GM21515 (cell line): ENCODE measurements at regions not wholly inside any gene's neighbourhood (a gene's known extent, or its start where the extent isn't known, plus 50 kb on each side); places are given as distances from the start of the nearest gene placed in this dataset.
"Not testable (repeated sequence)": the region's sequence is repeated elsewhere in the genome, so short reads cannot be mapped to it uniquely, and the experiment has no call there.

ENCODE experiments used
- ATAC-seq: cut with Tn5 transposase; IDR thresholded peaks from one replicate; pipeline ENCODE4 v1.9.1; 2021; ENCODE audit not compliant: unreplicated experiment

DNA sequence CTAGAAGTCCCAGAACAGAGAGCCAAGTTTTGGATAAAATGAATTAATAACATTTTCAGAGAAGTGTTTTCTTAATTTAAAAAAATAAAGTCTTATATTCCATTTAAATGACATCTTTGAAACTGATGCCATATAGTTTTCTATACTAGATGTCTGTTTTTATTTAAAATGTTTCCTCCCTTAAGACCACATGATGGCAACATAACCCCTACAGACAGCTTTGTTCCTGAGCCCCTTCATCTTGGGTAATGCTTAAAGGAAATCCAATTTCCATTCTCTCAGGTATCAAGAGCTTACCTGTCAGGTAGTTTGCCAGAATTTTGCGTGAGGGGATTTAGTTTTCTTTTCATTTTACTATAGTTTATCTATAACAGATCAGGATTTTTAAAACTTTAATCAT lies 181.4 kb upstream of the UGT8 start:
- no peak for ATAC-seq

DNA sequence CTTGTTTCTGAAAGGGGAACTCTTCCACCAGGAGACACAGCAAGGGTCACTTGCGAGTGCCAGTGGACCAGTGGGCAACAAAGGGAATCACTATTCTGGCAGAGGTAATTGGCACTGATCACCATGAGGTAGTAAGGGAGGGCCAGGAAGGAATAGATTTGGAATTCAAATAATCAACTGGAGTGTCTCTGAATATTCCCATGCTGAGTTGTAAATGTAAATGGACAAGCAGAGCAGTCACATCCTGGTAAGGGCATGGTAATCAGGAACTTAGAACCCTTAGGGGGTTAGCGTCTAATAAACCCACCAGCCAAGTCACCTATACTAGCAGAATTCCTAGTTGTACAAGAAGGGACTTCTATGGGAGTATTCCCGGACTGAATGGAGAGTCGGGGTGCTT lies 178.5 kb upstream of the UGT8 start:
- no peak for ATAC-seq

DNA sequence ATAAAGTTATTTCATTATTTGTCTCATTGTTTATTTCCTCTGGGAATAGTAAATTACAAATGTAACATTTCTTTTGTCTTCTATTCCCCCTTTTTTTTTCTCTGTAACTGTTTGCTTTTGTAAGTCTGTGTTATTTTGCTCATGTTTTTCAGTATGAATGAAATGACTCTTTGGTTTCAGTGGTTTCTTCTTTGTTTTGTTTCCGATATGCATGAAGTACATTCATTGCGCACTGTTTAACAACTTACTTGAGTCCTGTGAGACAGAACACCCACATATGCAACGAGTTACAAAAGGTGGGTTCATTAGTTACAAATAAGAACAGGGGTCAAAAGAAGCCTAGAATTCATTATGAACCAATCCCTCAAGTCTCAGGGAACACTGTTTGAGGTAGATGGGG lies 175.0 kb upstream of the UGT8 start:
- peak; percentile 99 for ATAC-seq

DNA sequence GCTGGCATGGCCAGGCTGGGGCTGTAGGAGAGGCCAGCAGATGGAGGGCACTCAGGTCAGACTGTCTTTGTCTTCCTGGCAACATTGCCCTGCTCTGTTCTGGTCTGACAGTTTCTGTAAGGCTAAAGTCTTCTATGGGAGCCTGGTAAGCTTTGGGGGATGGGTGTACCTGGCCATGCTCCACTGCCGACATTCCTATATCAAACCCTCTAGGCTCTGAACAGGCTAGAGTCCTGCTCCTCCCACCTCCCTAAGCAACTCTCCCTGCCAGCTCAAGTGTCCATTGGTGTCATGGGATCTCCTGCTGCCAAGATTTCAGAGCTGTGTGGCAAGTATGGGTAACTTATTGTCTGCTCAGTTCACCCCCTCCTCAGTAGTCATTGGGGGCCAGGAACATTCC lies 163.5 kb upstream of the UGT8 start:
- no peak for ATAC-seq

DNA sequence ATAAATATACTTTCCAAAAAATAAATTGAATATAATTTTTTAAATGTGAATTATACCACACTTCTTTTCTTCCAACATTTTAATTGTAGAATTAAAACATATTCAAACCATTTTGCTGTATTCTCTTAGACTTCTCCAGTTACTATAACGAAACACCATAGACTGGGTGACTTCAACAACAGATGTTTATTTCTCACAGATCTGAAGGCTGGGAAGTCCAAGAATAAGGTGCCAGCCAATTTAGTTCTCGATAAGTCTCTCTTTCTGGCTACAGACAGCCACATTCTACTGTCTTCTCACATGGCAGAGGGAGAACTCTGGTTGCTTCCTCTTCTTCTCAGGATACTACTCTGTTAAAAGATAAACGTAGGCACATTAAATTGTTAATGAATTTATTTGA lies 155.8 kb upstream of the UGT8 start:
- ATAC-seq = no peak

DNA sequence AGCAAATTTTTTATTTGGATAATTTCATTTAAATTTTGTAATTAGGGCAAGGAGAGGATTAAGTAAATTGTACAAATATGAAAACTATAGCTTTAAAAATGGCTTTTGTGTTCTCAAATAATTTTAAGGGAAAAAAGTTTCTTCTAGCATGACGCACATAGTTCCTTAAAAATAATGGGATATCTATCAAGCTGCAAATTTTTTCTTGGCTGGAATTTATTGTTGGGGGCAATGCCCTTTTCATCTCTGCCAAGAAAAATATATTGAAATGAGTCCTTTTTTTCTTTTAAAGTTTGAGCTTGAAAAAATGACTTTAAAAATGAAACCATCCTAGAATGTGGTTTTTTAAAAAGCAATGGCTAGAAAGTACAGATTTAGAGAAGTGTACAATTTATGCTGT lies 154.4 kb upstream of the UGT8 start:
- ATAC-seq = no peak

DNA sequence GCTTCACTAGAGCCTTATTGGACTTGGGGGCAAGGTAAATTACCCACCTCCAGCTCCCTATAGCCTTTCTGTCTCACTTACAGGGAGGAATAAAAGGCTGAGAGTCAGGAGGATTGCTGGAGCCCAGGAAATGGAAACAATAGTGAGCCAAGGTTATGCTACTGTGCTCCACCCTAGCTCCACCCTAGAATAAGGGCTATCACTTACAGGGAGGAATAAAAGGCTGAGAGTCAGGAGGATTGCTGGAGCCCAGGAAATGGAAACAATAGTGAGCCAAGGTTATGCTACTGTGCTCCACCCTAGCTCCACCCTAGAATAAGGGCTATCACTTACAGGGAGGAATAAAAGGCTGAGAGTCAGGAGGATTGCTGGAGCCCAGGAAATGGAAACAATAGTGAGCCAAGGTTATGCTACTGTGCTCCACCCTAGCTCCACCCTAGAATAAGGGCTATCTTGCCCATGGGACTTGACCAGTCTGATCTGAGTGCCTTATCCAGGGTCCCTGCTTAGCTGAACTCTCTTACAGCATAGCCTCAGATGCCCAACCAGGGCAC lies 150.6 kb upstream of the UGT8 start:
- ATAC-seq = not testable (repeated sequence)

DNA sequence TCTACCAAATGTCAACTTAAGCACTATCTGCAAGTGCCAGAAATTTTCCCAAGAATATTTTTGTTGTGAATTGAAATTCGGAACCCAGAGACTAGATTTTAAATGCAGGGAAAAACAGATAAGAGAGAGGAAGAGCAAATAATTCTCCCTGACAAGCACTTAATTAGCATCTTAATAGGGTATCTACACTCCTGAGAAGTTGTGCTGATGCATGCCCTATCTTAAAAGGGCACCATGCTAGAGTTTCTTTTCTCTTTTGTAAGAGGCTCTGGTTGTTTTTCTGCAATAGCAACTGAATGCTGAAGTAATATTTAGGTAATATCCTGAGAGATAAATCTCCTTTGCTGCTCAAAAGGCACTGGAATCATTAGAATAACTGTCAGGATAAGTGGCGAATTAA lies 139.9 kb upstream of the UGT8 start:
- no peak for ATAC-seq

DNA sequence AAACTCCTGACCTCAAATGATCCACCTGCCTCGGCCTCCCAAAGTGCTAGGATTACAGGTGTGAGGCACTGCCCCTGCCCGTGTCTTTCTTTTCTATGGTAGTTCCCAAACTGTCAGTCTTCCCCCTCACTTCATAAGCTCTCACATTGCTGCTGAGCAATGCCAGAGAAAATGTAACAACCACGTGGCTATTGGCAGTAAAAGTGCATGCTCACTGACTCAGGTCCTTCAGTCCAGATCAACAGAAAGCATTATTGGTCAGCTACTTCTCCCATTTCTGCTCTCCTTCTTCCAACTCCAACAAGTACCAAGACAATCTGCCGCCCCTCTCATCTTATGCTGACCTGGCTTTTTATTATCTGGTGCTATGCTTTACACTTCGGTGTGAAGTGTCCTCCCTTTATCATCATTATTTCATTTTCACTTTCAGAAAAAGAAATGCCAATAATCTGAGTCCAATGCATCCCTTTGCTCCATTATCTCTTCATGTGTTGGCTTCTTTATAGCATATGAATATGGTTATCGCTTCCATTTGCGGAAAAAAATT lies 133.8 kb upstream of the UGT8 start:
- ATAC-seq = no peak

DNA sequence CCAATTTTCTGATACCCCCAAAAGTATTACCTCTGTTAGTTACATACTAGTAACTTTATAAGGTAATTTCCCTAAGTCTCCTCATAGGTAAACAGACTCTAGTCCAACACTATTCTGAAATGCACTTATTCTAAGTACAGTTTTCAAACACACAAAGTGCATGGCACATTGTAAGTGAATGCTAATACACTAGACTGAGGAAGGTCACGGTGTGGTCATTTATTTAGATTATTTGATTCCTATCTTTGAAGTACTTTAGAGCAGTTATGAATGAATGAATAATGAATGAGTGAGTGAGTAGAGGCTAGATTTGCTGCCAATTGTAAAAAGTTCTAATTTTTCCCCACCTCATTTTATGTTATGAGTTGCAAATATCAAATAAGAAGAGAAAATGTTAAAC lies 132.8 kb upstream of the UGT8 start:
- no peak for ATAC-seq

DNA sequence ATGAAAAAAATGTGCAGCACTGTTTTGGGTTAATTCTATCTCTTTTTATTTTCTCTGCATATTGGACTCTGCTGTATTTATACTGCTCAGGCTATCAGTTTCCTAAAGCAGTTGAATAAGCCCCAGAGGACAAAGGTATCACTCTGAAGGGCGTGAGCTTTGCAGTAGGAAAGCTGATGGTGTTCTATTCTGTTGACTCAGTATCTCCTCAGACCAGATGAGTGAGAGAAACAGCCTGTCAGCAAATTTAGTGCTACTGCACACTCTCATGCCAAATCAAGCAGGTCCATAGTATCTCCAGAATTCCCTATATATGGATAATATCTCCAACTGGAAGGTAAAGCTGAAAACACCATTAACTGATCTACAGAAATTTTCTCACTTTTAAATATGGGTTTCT lies 132.3 kb upstream of the UGT8 start:
- no peak for ATAC-seq

DNA sequence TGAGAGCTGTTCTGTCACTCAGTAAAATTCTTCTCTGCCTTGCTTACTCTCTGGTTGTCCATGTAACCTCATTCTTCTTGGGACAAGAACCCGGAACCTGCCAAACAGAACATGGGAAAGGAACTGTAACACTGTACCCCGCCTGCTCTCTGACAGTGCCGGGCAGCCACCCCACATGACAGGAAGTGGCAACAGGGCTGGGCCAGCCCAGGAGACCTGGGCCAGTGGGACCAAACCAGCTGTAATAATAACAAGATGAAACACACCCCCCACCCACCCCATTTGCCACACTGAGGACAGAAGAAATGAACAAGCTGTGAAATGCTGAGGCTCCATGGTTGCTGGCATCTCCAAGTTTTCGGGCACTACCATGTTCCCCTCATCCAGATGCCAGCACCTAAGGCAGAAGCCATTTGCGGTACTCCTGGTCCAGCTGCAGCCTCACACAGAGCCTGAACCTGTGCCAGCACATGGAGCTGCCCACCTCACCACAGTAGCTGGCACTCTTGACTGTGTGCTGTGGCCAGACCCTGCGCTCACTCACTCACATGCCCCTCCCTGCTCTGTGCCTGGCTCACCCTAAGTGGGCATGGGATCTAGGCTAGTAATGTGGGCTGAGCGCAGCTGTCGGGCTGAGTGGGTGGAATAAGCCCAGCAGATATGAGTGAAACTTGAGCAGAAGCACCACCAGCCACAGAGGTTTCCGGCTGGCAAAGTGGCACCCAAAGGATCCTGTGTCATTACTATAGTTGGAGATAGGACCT lies 126.2 kb upstream of the UGT8 start:
- ATAC-seq = no peak

DNA sequence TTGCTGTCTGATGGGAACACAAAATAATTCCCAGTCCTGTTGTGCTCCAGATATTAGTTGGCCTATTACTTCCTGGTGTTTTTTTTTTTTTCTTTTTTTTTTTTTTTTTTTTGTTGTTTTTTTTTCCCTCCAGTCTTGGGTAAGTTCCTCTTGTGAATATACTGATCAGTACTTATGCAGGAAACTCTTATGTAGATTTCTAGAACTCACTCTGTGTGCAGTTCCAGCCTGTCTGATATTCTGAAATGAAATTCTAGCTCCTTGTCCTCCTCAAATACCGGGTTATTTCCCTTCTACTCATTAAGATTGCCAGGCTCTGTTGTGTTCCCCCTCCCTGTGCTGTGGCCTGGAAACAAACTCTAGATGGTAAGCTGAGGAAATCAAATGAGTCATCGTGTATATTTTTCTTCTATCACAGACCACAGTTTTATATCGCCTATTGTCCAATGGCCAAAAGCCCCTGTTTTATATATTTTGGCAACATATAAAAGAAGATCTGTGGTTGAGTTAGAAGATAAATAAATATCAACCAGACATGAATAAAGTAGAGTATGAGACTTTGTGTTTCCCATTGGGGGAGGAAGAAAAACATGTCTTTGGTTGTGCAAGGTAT lies 124.3 kb upstream of the UGT8 start:
- ATAC-seq = no peak

DNA sequence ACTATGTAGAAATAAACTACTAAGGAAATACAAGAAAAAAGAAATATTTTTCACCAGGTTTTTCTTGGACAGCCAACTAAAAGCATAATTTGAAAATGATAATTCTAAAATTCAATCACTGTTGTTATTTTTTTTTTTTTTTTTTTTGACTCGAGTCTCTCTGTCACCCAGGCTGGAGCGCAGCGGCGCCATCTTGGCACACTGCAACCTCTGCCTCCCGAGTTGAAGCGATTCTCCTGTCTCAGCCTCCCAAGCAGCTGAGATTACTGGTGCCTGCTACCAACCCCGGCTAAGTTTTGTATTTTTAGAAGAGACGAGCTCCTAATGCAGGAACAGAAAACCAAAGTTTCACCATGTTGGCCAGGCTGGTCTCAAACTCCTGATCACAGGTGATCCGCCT lies 122.3 kb upstream of the UGT8 start:
- no peak for ATAC-seq

DNA sequence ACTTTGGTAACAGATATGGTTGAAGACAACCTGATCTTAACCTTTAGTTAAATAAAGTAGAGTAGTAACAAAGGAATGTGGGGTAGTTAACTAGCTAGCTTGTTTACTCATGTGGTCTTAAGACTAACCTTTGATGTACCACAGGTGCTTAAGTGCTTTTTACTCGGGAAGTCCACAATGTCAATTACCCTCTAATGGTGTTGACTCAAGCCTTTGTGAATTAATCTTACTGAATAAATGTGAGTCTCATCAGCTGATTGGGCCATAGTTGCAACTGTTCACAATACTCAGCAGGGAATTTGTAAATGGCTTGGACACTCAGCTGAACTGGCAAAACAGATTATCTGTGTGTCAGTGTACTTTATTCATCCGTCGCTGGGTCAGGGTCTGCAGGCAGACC lies 119.0 kb upstream of the UGT8 start:
- ATAC-seq = no peak

DNA sequence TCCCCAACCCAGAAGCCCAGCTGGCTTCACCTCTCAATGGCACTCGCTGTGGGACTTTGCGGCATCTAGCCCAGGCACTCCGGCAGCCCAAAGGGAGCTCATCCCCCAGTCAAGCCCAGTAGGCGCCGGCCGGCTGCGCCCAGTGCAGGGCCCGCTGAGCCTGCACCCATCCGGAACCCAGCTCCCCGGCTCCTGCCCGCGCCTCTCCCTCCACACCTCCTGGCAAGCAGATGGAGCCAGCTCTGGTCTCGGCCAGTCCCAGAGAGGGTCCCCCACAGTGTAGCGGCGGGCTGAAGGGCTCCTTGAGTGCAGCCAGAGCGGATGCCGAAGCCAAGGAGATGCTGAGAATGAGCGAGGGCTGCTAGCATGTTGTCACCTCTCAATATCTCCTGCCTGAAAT lies 116.8 kb upstream of the UGT8 start:
- ATAC-seq = no peak

DNA sequence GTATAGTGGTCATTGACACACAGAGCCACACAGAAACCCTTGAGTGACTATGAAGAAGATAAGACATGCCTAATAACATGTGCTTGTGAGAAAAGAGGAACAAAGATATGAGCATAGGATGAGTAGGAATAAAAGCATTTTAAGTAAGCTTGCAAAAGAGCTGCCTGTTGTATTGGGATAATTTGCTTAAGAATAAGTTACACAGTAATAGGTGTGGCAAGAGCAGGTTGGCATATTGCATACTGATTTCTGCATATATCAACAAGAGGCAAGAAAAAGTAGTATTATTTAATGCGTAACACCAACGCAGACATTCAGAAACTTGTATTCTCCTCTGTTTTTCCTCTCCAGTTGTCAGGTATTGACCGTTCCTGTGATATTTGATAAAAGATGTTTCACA lies 111.5 kb upstream of the UGT8 start:
- no peak for ATAC-seq

DNA sequence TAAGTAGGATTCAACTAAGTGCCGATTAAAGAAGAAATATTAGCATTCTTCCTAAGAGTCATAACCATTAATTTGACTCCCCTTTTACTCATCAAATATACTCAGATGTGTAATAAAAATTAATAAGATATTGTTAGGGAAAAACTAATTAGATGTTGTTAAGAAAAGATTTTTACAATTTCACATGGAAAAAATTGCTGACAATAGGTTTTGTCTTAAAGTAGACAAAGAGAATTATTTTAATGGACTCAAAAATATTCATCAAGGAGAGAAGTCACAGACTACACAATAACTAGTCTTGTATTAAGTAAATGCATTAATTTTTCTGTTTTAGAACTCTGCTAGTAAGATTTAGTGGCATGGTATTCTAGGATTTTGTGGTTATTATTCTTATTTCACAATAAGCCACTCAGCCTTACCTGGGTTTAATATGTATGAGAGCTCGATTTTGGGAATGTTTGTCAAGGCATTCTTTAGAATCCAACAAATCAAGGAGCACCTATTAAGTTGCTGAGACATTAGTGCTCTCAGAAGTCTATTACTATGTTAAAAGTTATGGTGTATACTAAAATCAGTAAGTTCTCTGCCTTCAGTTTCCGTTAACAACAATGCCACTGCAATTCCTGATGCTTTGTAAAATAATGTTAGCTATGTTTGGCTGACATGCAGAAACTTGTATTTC lies 110.2 kb upstream of the UGT8 start:
- ATAC-seq = no peak

DNA sequence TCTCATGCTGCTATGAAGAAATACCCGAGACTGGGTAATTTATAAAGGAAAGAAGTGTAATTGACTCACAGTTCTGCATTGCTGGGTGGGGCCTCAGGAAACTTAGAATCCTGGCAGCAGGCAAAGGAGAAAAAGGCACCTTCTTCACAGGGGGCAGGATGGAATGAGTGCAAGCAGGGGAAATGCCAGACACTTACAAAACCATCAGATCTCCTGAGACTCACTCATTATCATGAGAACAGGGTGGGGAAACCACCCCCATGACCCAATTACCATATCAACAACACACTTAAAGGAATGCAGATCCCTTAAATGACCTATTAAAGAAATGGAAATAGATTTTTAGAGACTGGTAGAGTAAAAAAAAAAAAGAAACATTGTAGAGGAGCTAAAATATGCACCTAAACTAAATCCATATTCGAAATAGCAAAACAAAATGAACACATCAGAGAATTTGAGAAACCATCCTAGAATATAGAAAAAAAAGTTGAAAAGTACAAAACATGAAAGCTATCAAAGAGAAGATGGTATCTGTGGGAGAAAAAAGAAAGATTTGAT lies 104.3 kb upstream of the UGT8 start:
- no peak for ATAC-seq

DNA sequence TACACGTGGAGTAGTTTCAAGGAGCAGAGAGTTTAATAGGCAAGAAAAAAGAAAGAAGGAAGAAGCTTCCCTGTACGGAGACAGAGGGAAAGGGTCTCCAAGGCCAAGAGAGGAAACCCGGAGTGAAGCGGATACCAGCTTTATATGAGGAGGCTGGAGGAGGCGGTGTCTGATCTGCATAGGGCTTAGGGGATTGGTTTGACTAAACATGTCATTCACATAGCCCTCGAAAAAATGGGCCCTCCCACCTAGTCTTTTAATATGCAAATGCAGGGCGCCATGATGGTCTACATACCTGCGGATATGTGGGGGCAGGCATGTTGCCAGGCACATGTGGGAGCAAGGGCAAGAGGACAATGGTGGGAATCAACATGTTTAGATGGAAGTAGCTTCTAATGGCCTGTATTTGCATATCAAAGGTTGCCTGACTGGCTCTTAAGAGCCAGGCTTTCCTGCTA lies 103.1 kb upstream of the UGT8 start:
- ATAC-seq = no peak

DNA sequence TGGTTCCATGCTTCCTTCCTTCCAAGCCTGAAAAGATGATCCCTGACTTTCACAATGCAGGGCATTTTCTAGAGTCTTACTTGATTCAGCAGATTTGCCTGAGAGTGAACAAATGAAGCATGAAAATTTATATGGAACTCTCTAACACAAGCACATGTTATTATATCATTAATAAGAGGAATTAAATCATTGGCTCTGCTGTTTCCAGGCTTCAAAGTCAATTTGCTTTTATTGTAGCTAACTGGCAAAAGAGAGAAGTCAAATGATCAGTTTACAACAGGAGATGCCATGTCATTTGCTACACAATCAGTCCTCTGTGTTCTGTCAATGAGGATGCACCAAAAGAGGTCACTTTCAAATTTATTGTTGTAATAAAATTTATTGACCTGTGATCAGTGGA lies 101.5 kb upstream of the UGT8 start:
- ATAC-seq = no peak
